HEK293 (cell line): ENCODE measurements at regions not wholly inside any gene's neighbourhood (a gene's known extent, or its start where the extent isn't known, plus 50 kb on each side); places are given as distances from the start of the nearest gene placed in this dataset.

Experiments
- CTCF ChIA-PET: fragments of 350-600 bp; formaldehyde crosslinking; extraction: SDS; loops from one replicate; lab custom pipeline; 2021; ENCODE audit warnings: antibody characterized with exemption; lab: Yijun Ruan, JAX
- POLR2A ChIA-PET: fragments of 300-600 bp; formaldehyde crosslinking; extraction: SDS; loops from one replicate; lab custom pipeline; 2020; ENCODE audit warnings: antibody characterized with exemption, inconsistent platforms; lab: Yijun Ruan, JAX
- H3K27ac ChIP-seq: fragments of 200-500 bp; sonication (Bioruptor generic); 2 replicates; pipeline ENCODE4 v1.5.1; 2014; ENCODE audit warnings: low read depth, low read length, control low read depth, inconsistent platforms; ENCODE audit errors: extremely low read depth
- H3K36me3 ChIP-seq, 2 experiments: fragments of 200-500 bp in 1 of 2; sonication (Bioruptor generic) in 1 of 2; 1 replicate in 1 of 2; 2 replicates in 1 of 2; pipeline ENCODE4 v1.5.1; 2014 to 2017; ENCODE audit warnings: inconsistent platforms in 2 of 2, low read length in 2 of 2; ENCODE audit not compliant: control insufficient read depth in 2 of 2, insufficient read depth in 1 of 2
- H3K4me1 ChIP-seq: fragments of 200-500 bp; sonication (Bioruptor generic); 2 replicates; pipeline ENCODE4 v1.5.1; 2014; ENCODE audit warnings: mild to moderate bottlenecking, low read length, inconsistent platforms; ENCODE audit not compliant: control insufficient read depth, insufficient read depth
- H3K4me3 ChIP-seq: 2 replicates; pipeline ENCODE4 v1.5.1; 2011; ENCODE audit warnings: low read depth, mild to moderate bottlenecking, control low read depth, low read length, moderate library complexity
- H3K9me3 ChIP-seq: fragments of 200-500 bp; sonication (Bioruptor generic); 2 replicates; pipeline ENCODE4 v1.5.1; 2014; ENCODE audit warnings: low read depth, low read length, inconsistent platforms; ENCODE audit not compliant: control insufficient read depth, insufficient read depth
- CTCF ChIP-seq: fragments of 450-650 bp; formaldehyde crosslinking; IDR thresholded peaks from 2 replicates; pipeline ENCODE4 v1.5.1; 2016; ENCODE audit warnings: missing biosample characterization, missing genetic modification characterization
- MYNN ChIP-seq: fragments of 450-650 bp; formaldehyde crosslinking; IDR thresholded peaks from 2 replicates; pipeline ENCODE4 v1.5.1; 2016; ENCODE audit warnings: missing biosample characterization, missing genetic modification characterization, borderline replicate concordance
- PBX3 ChIP-seq: sonication (generic); formaldehyde crosslinking; IDR thresholded peaks from 2 replicates; pipeline ENCODE4 v1.8.1; 2022; ENCODE audit warnings: mild to moderate bottlenecking, moderate library complexity, missing genetic modification reagents
- REPIN1 ChIP-seq: fragments of 450-650 bp; formaldehyde crosslinking; IDR thresholded peaks from 2 replicates; pipeline ENCODE4 v1.5.1; 2017; ENCODE audit warnings: missing biosample characterization, missing genetic modification characterization, low read depth
- ZBTB6 ChIP-seq: fragments of 450-650 bp; formaldehyde crosslinking; IDR thresholded peaks from 2 replicates; pipeline ENCODE4 v1.5.1; 2017; ENCODE audit warnings: missing biosample characterization, missing genetic modification characterization
- ZFP3 ChIP-seq: fragments of 450-650 bp; formaldehyde crosslinking; IDR thresholded peaks from 2 replicates; pipeline ENCODE4 v1.5.1; 2016; ENCODE audit warnings: low read depth, missing biosample characterization, missing genetic modification characterization
- ZFP37 ChIP-seq: fragments of 450-650 bp; formaldehyde crosslinking; IDR thresholded peaks from 2 replicates; pipeline ENCODE4 v1.5.1; 2016; ENCODE audit warnings: missing biosample characterization, missing genetic modification characterization
- ZNF239 ChIP-seq: fragments of 450-650 bp; formaldehyde crosslinking; IDR thresholded peaks from 2 replicates; pipeline ENCODE4 v1.5.1; 2016; ENCODE audit warnings: missing biosample characterization, missing genetic modification characterization
- ZNF513 ChIP-seq: fragments of 450-650 bp; IDR thresholded peaks from 2 replicates; pipeline ENCODE4 v1.5.1; 2018; ENCODE audit warnings: missing biosample characterization, missing genetic modification characterization
- ZNF548 ChIP-seq: fragments of 450-650 bp; formaldehyde crosslinking; IDR thresholded peaks from 2 replicates; pipeline ENCODE4 v1.5.1; 2016; ENCODE audit warnings: missing biosample characterization, missing genetic modification characterization
- ZNF560 ChIP-seq: fragments of 450-650 bp; formaldehyde crosslinking; IDR thresholded peaks from 2 replicates; pipeline ENCODE4 v1.5.1; 2017; ENCODE audit warnings: missing biosample characterization, missing genetic modification characterization, borderline replicate concordance
- ZNF580 ChIP-seq: fragments of 450-650 bp; formaldehyde crosslinking; IDR thresholded peaks from 2 replicates; pipeline ENCODE4 v1.5.1; 2016; ENCODE audit warnings: missing biosample characterization, missing genetic modification characterization
- ZNF626 ChIP-seq: fragments of 450-650 bp; sonication (Bioruptor Pico); formaldehyde crosslinking; IDR thresholded peaks from 2 replicates; pipeline ENCODE4 v1.5.1; 2018; ENCODE audit warnings: missing biosample characterization, missing genetic modification characterization, inconsistent platforms
- ZNF76 ChIP-seq: fragments of 450-650 bp; formaldehyde crosslinking; IDR thresholded peaks from 2 replicates; pipeline ENCODE4; 2016; ENCODE audit warnings: low read depth, missing biosample characterization, missing genetic modification characterization, borderline replicate concordance
- ZNF792 ChIP-seq: fragments of 450-650 bp; formaldehyde crosslinking; IDR thresholded peaks from 2 replicates; pipeline ENCODE4 v1.5.1; 2016; ENCODE audit warnings: missing biosample characterization, missing genetic modification characterization
- ZNF843 ChIP-seq: fragments of 450-650 bp; formaldehyde crosslinking; IDR thresholded peaks from 2 replicates; pipeline ENCODE4 v1.5.1; 2016; ENCODE audit warnings: missing biosample characterization, missing genetic modification characterization
- ZSCAN23 ChIP-seq: fragments of 450-650 bp; formaldehyde crosslinking; IDR thresholded peaks from 2 replicates; pipeline ENCODE4 v1.5.1; 2016; ENCODE audit warnings: missing biosample characterization, missing genetic modification characterization

GRCh38 chr7:31448649-31449048 is 65.2 kb upstream of the ITPRID1 start:
- H3K9me3 ChIP-seq = no peaks in the 10 kb centered on the region
- TF ChIP-seq CTCF (tag by site-specific recombination) (no peak), REPIN1 (tag by site-specific recombination) (no peak), ZNF513 (tag by site-specific recombination) (no peak), ZSCAN23 (tag by site-specific recombination) (no peak), ZBTB6 (no peak), MYNN (tag by site-specific recombination) (no peak), ZFP37 (tag by site-specific recombination) (no peak), ZNF548 (no peak), ZNF580 (no peak), ZNF792 (tag by site-specific recombination) (no peak), PBX3 (CRISPR knock-in tag) (no peak), ZNF626 (tag by site-specific recombination) (no peak), ZFP3 (no peak)
- TF ChIP-seq, all 188 proteins: peak for 0
- ChIA-PET CTCF (interaction anchor here (1.1 to 2.2 kb wide), 4 partner anchors 9 to 315 kb away, joined by 3 to 11 read pairs (median 6); no protein-coding TSS in a partner anchor), POLR2A (no interaction called here)
- H3K36me3 ChIP-seq = no peaks in the 10 kb centered on the region
- no peak overlapping the region for H3K27ac ChIP-seq
- H3K4me3 ChIP-seq = no peak overlapping the region
- no peaks in the 10 kb centered on the region for H3K4me1 ChIP-seq

GRCh38 chr7:31455844-31456243 is 58.0 kb upstream of the ITPRID1 start:
- Histone ChIP-seq H3K9me3 (no peaks in the 10 kb centered on the region), H3K4me3 (no peak overlapping the region), H3K4me1 (no peaks in the 10 kb centered on the region), H3K36me3 (no peaks in the 10 kb centered on the region), H3K27ac (no peak overlapping the region)
- no peak for TF ChIP-seq ZNF76 (tag by site-specific recombination)
- no peak for TF ChIP-seq ZNF560 (tag by site-specific recombination)
- TF ChIP-seq ZNF513 (tag by site-specific recombination) = no peak
- no peak for TF ChIP-seq ZNF239
- no peak for TF ChIP-seq ZNF843 (tag by site-specific recombination)
- CTCF ChIA-PET = no interaction called here
- POLR2A ChIA-PET = no interaction called here
